ENCODE measurements at regions not wholly inside any gene's neighbourhood (a gene's known extent, or its start where the extent isn't known, plus 50 kb on each side); places are given as distances from the start of the nearest gene placed in this dataset.

- H3K4me2 ChIP-seq (ENCODE audit: low read length), result no peak overlapping the region
- H3K36me3 ChIP-seq (ENCODE audit: insufficient read depth, low read length), result no peaks in the 10 kb centered on the region
- H3K9me3 ChIP-seq (replicated peaks; ENCODE audit: low read length), result no peaks in the 10 kb centered on the region
- no peak overlapping the region for H3K9ac ChIP-seq (ENCODE audit: low read depth, low read length)
- no peak overlapping the region for H3K4me3 ChIP-seq (ENCODE audit: low read length)
- no peaks in the 10 kb centered on the region for H3K4me1 ChIP-seq (ENCODE audit: control insufficient read depth, insufficient read depth, low read length)
- no peaks in the 10 kb centered on the region for H3K27me3 ChIP-seq (ENCODE audit: control insufficient read depth, insufficient read depth, low read length)
These were observed 286.8 kb downstream of the AEBP2 start for GRCh38 chr12:19726122-19726521.

GRCh38 chr12:19726592-19726991, 287.3 kb downstream of the AEBP2 start:
- no peak overlapping the region for H3K9ac ChIP-seq (ENCODE audit: low read depth, low read length)
- H3K9me3 ChIP-seq (replicated peaks; ENCODE audit: low read length), result no peaks in the 10 kb centered on the region
- H3K36me3 ChIP-seq (ENCODE audit: insufficient read depth, low read length), result no peaks in the 10 kb centered on the region
- no peaks in the 10 kb centered on the region for H3K4me1 ChIP-seq (ENCODE audit: control insufficient read depth, insufficient read depth, low read length)
- no peak overlapping the region for H3K4me3 ChIP-seq (ENCODE audit: low read length)
- no peaks in the 10 kb centered on the region for H3K27me3 ChIP-seq (ENCODE audit: control insufficient read depth, insufficient read depth, low read length)
- H3K4me2 ChIP-seq (ENCODE audit: low read length), result no peak overlapping the region

DNA sequence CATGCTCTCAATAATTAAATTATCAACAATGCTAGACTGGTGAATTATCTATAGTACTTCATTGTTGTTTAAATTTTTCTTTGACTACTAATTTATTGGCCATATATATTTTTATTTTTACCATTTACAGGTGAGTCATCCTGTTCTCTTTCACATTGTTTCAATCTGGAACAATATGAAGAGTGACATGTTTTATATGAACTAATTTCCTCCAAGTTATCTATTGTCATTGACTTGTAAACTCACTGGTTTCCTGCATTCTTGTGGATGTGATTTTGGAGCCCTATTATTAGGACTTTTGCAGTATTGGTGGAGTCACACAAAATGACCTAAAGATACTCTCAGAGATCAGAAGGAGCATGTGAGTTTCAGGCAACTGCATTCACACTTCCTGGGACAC, 297.7 kb downstream of the AEBP2 start:
- Histone ChIP-seq H3K9ac (ENCODE audit: low read depth, low read length) (no peak overlapping the region), H3K9me3 (replicated peaks; ENCODE audit: low read length) (no peaks in the 10 kb centered on the region), H3K4me1 (ENCODE audit: control insufficient read depth, insufficient read depth, low read length) (no peaks in the 10 kb centered on the region), H3K4me3 (ENCODE audit: low read length) (no peak overlapping the region), H3K27me3 (ENCODE audit: control insufficient read depth, insufficient read depth, low read length) (no peaks in the 10 kb centered on the region), H3K4me2 (ENCODE audit: low read length) (no peak overlapping the region), H3K36me3 (ENCODE audit: insufficient read depth, low read length) (no peaks in the 10 kb centered on the region)

GRCh38 chr12:19739195-19739776, 300.0 kb downstream of the AEBP2 start:
- H3K4me3 ChIP-seq (ENCODE audit: low read length), result no peak overlapping the region
- H3K27me3 ChIP-seq (ENCODE audit: control insufficient read depth, insufficient read depth, low read length), result no peaks in the 10 kb centered on the region
- no peak overlapping the region for H3K9ac ChIP-seq (ENCODE audit: low read depth, low read length)
- H3K36me3 ChIP-seq (ENCODE audit: insufficient read depth, low read length), result no peaks in the 10 kb centered on the region
- H3K4me1 ChIP-seq (ENCODE audit: control insufficient read depth, insufficient read depth, low read length), result no peaks in the 10 kb centered on the region
- H3K9me3 ChIP-seq (replicated peaks; ENCODE audit: low read length), result no peaks in the 10 kb centered on the region
- H3K4me2 ChIP-seq (ENCODE audit: low read length), result no peak overlapping the region

GRCh38 chr12:19740472-19741131, 301.3 kb downstream of the AEBP2 start:
- H3K9ac ChIP-seq (ENCODE audit: low read depth, low read length), result no peak overlapping the region

DNA sequence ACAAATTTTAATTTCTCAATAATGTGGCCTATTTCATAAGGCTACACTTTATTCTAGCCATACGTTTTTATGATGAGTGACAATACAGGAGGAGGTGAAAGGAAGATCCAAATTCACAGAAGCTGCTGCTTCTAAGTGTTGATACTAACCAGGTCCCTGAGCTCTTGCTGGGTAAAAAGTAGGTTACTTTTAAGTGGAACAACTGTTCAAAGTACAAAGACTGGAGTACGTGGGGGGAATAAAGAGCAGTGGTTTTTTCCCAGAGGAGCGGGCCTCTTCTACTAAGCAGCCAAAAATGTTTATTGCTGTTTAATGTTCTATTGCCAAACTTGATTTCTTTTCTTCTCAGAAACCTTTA, 301.8 kb downstream of the AEBP2 start:
- Histone ChIP-seq H3K27me3 (ENCODE audit: control insufficient read depth, insufficient read depth, low read length) (no peaks in the 10 kb centered on the region), H3K9ac (ENCODE audit: low read depth, low read length) (no peak overlapping the region), H3K4me3 (ENCODE audit: low read length) (no peak overlapping the region), H3K4me2 (ENCODE audit: low read length) (no peak overlapping the region), H3K36me3 (ENCODE audit: insufficient read depth, low read length) (no peaks in the 10 kb centered on the region), H3K4me1 (ENCODE audit: control insufficient read depth, insufficient read depth, low read length) (no peaks in the 10 kb centered on the region), H3K9me3 (replicated peaks; ENCODE audit: low read length) (no peaks in the 10 kb centered on the region)

More at GRCh38 chr12:19740472-19741131, 301.3 kb downstream of the AEBP2 start:
- Histone ChIP-seq H3K4me3 (ENCODE audit: low read length) (no peak overlapping the region), H3K4me2 (ENCODE audit: low read length) (no peak overlapping the region), H3K27me3 (ENCODE audit: control insufficient read depth, insufficient read depth, low read length) (no peaks in the 10 kb centered on the region), H3K4me1 (ENCODE audit: control insufficient read depth, insufficient read depth, low read length) (no peaks in the 10 kb centered on the region), H3K36me3 (ENCODE audit: insufficient read depth, low read length) (no peaks in the 10 kb centered on the region), H3K9me3 (replicated peaks; ENCODE audit: low read length) (no peaks in the 10 kb centered on the region)

GRCh38 chr12:19744705-19745218, 305.5 kb downstream of the AEBP2 start:
- Histone ChIP-seq H3K9ac (ENCODE audit: low read depth, low read length) (no peak overlapping the region), H3K9me3 (replicated peaks; ENCODE audit: low read length) (no peaks in the 10 kb centered on the region), H3K36me3 (ENCODE audit: insufficient read depth, low read length) (no peaks in the 10 kb centered on the region), H3K4me2 (ENCODE audit: low read length) (no peak overlapping the region), H3K27me3 (ENCODE audit: control insufficient read depth, insufficient read depth, low read length) (no peaks in the 10 kb centered on the region), H3K4me3 (ENCODE audit: low read length) (no peak overlapping the region), H3K4me1 (ENCODE audit: control insufficient read depth, insufficient read depth, low read length) (no peaks in the 10 kb centered on the region)

DNA sequence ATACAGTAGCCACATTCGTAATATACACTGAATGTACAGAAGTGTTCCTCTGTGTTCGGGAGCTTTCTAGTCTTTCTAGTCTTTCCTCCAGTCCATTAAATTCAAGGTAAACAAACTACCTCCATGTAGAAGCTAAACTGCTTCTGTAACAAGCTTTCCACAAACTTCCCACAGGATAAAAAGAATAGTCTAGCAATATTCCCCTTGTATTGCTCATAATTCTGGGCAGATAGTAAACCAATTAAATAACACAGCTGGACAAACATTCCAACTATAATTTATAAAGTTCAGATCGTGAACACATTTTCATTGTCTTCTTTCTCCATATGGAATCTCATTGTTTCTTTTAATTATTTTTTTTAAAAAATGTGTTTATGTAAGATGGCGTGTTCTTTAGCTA, 307.2 kb downstream of the AEBP2 start:
- H3K4me2 ChIP-seq (ENCODE audit: low read length), result no peak overlapping the region
- H3K9me3 ChIP-seq (replicated peaks; ENCODE audit: low read length), result no peaks in the 10 kb centered on the region
- no peaks in the 10 kb centered on the region for H3K36me3 ChIP-seq (ENCODE audit: insufficient read depth, low read length)
- no peak overlapping the region for H3K4me3 ChIP-seq (ENCODE audit: low read length)
- H3K4me1 ChIP-seq (ENCODE audit: control insufficient read depth, insufficient read depth, low read length), result no peaks in the 10 kb centered on the region
- H3K27me3 ChIP-seq (ENCODE audit: control insufficient read depth, insufficient read depth, low read length), result no peaks in the 10 kb centered on the region
- H3K9ac ChIP-seq (ENCODE audit: low read depth, low read length), result no peak overlapping the region

DNA sequence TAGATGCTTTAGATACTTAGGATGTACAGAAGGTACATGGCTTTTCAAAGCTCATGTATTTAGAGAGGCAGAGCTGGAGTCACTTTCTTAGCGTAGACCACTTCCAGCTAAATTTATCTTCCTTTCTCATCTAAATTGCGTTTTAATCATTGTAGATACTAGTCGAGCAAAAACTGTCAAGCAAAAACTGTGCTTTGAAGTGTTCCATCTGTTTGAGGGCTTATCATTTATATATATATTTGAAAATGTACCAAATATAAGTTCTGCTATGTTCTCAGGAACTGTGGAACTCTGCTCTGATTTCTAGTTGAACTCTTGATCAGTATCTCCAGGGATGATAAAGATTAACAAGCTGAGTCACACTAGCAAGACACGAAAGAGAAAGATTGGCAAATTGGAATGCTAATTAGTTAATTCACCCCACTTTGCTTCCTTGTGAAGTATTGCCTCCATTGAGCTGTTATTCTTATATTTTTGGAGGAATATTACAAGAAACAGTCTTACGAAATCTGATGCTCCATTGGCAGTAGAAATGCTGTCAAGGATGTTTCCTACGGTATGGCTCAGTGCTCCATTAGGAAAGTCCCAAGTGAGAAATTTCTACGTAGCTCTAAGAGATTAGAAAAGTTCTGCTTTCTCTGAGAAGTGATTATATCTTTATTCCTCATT, 310.7 kb downstream of the AEBP2 start:
- H3K36me3 ChIP-seq (ENCODE audit: insufficient read depth, low read length), result no peaks in the 10 kb centered on the region
- H3K9me3 ChIP-seq (replicated peaks; ENCODE audit: low read length), result no peaks in the 10 kb centered on the region
- no peaks in the 10 kb centered on the region for H3K4me1 ChIP-seq (ENCODE audit: control insufficient read depth, insufficient read depth, low read length)
- H3K4me3 ChIP-seq (ENCODE audit: low read length), result no peak overlapping the region
- H3K9ac ChIP-seq (ENCODE audit: low read depth, low read length), result no peak overlapping the region
- H3K4me2 ChIP-seq (ENCODE audit: low read length), result no peak overlapping the region
- H3K27me3 ChIP-seq (ENCODE audit: control insufficient read depth, insufficient read depth, low read length), result no peaks in the 10 kb centered on the region

GRCh38 chr12:19751078-19751477, 311.8 kb downstream of the AEBP2 start:
- H3K9me3 ChIP-seq (replicated peaks; ENCODE audit: low read length), result no peaks in the 10 kb centered on the region
- H3K27me3 ChIP-seq (ENCODE audit: control insufficient read depth, insufficient read depth, low read length), result no peaks in the 10 kb centered on the region

GRCh38 chr12:19752712-19753111, 313.4 kb downstream of the AEBP2 start:
- no peak overlapping the region for H3K9ac ChIP-seq (ENCODE audit: low read depth, low read length)
- H3K27me3 ChIP-seq (ENCODE audit: control insufficient read depth, insufficient read depth, low read length), result no peaks in the 10 kb centered on the region
- H3K4me1 ChIP-seq (ENCODE audit: control insufficient read depth, insufficient read depth, low read length), result no peaks in the 10 kb centered on the region
- H3K9me3 ChIP-seq (replicated peaks; ENCODE audit: low read length), result no peaks in the 10 kb centered on the region
- no peaks in the 10 kb centered on the region for H3K36me3 ChIP-seq (ENCODE audit: insufficient read depth, low read length)
- H3K4me3 ChIP-seq (ENCODE audit: low read length), result no peak overlapping the region
- H3K4me2 ChIP-seq (ENCODE audit: low read length), result no peak overlapping the region

More at GRCh38 chr12:19751078-19751477, 311.8 kb downstream of the AEBP2 start:
- Histone ChIP-seq H3K9ac (ENCODE audit: low read depth, low read length) (no peak overlapping the region), H3K4me3 (ENCODE audit: low read length) (no peak overlapping the region), H3K36me3 (ENCODE audit: insufficient read depth, low read length) (no peaks in the 10 kb centered on the region), H3K4me2 (ENCODE audit: low read length) (no peak overlapping the region), H3K4me1 (ENCODE audit: control insufficient read depth, insufficient read depth, low read length) (no peaks in the 10 kb centered on the region)

All from skeletal muscle satellite cell (primary cell).